ENCODE measurements at regions not wholly inside any gene's neighbourhood (a gene's known extent, or its start where the extent isn't known, plus 50 kb on each side); places are given as distances from the start of the nearest gene placed in this dataset.
"Not testable (repeated sequence)": the region's sequence is repeated elsewhere in the genome, so short reads cannot be mapped to it uniquely, and the experiment has no call there.

- no peak for FAIRE-seq
Measured at GRCh38 chr3:34132069-34132692, 333.8 kb downstream of the PDCD6IP start.

GRCh38 chr3:34139566-34139965 lies 341.1 kb downstream of the PDCD6IP start:
- FAIRE-seq: no peak

GRCh38 chr3:34140616-34141015 lies 342.2 kb downstream of the PDCD6IP start:
- no peak for FAIRE-seq

GRCh38 chr3:34141841-34142337 lies 343.5 kb downstream of the PDCD6IP start:
- no peak for FAIRE-seq

GRCh38 chr3:34145796-34146195 lies 347.4 kb downstream of the PDCD6IP start:
- FAIRE-seq: no peak

GRCh38 chr3:34146596-34146995 lies 348.2 kb downstream of the PDCD6IP start:
- FAIRE-seq: no peak

- no peak for FAIRE-seq
Measured at GRCh38 chr3:34150992-34151391, 352.6 kb downstream of the PDCD6IP start.

- FAIRE-seq: no peak
Measured at GRCh38 chr3:34152656-34153055, 354.2 kb downstream of the PDCD6IP start.

GRCh38 chr3:34155108-34155507 lies 356.7 kb downstream of the PDCD6IP start:
- FAIRE-seq: no peak

GRCh38 chr3:34155666-34156065 lies 357.2 kb downstream of the PDCD6IP start:
- FAIRE-seq: no peak

GRCh38 chr3:34157491-34157890 lies 359.1 kb downstream of the PDCD6IP start:
- FAIRE-seq: no peak

- FAIRE-seq: no peak
Measured at GRCh38 chr3:34159613-34160420, 361.4 kb downstream of the PDCD6IP start.

GRCh38 chr3:34169636-34170035 lies 371.2 kb downstream of the PDCD6IP start:
- FAIRE-seq: not testable (repeated sequence)

- no peak for FAIRE-seq
Measured at GRCh38 chr3:34174740-34175139, 376.3 kb downstream of the PDCD6IP start.

- FAIRE-seq: no peak
Measured at GRCh38 chr3:34175636-34176176, 377.3 kb downstream of the PDCD6IP start.

GRCh38 chr3:34176723-34177122 lies 378.3 kb downstream of the PDCD6IP start:
- FAIRE-seq: no peak

GRCh38 chr3:34178415-34178814 lies 380.0 kb downstream of the PDCD6IP start:
- FAIRE-seq: no peak

- no peak for FAIRE-seq
Measured at GRCh38 chr3:34179716-34180115, 381.3 kb downstream of the PDCD6IP start.

GRCh38 chr3:34180532-34180931 lies 382.1 kb downstream of the PDCD6IP start:
- FAIRE-seq: no peak

GRCh38 chr3:34183114-34183513 lies 384.7 kb downstream of the PDCD6IP start:
- no peak for FAIRE-seq

GRCh38 chr3:34183611-34184340 lies 385.3 kb downstream of the PDCD6IP start:
- FAIRE-seq: no peak

GRCh38 chr3:34185301-34185700 lies 386.9 kb downstream of the PDCD6IP start:
- no peak for FAIRE-seq

- FAIRE-seq: no peak
Measured at GRCh38 chr3:34189133-34189532, 390.7 kb downstream of the PDCD6IP start.

Measured in G401.6 (cell line).